Osteoblast (primary cell): ENCODE measurements at regions not wholly inside any gene's neighbourhood (a gene's known extent, or its start where the extent isn't known, plus 50 kb on each side); places are given as distances from the start of the nearest gene placed in this dataset.
A peak's percentile ranks its signal among the peaks of the same experiment; 100 is the strongest.

Experiments used
- DNase-seq: peaks from one replicate; pipeline ENCODE4 v3.0.0; 2011; ENCODE audit warnings: low spot score, mixed read lengths; ENCODE audit not compliant: insufficient read length; ENCODE audit errors: missing footprints
- H2AFZ ChIP-seq: 2 replicates; pipeline ENCODE4 v1.6.0; 2011; ENCODE audit warnings: mild to moderate bottlenecking, low read length
- H3K27ac ChIP-seq: 2 replicates; pipeline ENCODE4 v1.5.1; 2011; ENCODE audit warnings: mild to moderate bottlenecking, low read depth, low read length, moderate library complexity
- H3K27me3 ChIP-seq: 2 replicates; pipeline ENCODE4 v1.6.0; 2012; ENCODE audit warnings: mild to moderate bottlenecking, control low read depth, inconsistent platforms, low read length, moderate library complexity; ENCODE audit not compliant: insufficient read depth
- H3K36me3 ChIP-seq: 2 replicates; pipeline ENCODE4 v1.5.1; 2011; ENCODE audit warnings: mild to moderate bottlenecking, low read length, control low read depth, moderate library complexity; ENCODE audit not compliant: insufficient read depth
- H3K4me1 ChIP-seq: 2 replicates; pipeline ENCODE4 v1.5.1; 2011; ENCODE audit warnings: mild to moderate bottlenecking, low read length, control low read depth, moderate library complexity; ENCODE audit not compliant: insufficient read depth
- H3K4me2 ChIP-seq: 2 replicates; pipeline ENCODE4 v1.6.0; 2011; ENCODE audit warnings: mild to moderate bottlenecking, low read length; ENCODE audit not compliant: insufficient read depth
- H3K4me3 ChIP-seq: fragments of 200-600 bp; sonication (generic); 3 replicates; pipeline ENCODE4 v1.5.1; 2012; ENCODE audit warnings: mild to moderate bottlenecking, low read length, inconsistent platforms; ENCODE audit not compliant: insufficient read depth
- H3K79me2 ChIP-seq: 2 replicates; pipeline ENCODE4 v1.6.0; 2012; ENCODE audit warnings: mild to moderate bottlenecking, low read length, control low read depth, inconsistent platforms; ENCODE audit not compliant: insufficient read depth
- H3K9me3 ChIP-seq: 2 replicates; pipeline ENCODE4 v1.5.1; 2011; ENCODE audit warnings: low read depth, low read length, control low read depth
- H4K20me1 ChIP-seq: 2 replicates; pipeline ENCODE4 v1.6.0; 2012; ENCODE audit warnings: mild to moderate bottlenecking, low read length, control low read depth; ENCODE audit not compliant: insufficient read depth
- CTCF ChIP-seq: IDR thresholded peaks from 2 replicates; pipeline ENCODE4 v1.5.1; 2011; ENCODE audit warnings: mild to moderate bottlenecking, low read depth, low read length, moderate library complexity; ENCODE audit errors: extremely low read depth

- no peak overlapping the region for H3K4me3 ChIP-seq
- H3K4me2 ChIP-seq, result no peak overlapping the region
- H2AFZ ChIP-seq, result no peak overlapping the region
- no peaks in the 10 kb centered on the region for H3K79me2 ChIP-seq
- DNase-seq, result no peak
- no peaks in the 10 kb centered on the region for H3K36me3 ChIP-seq
- H3K27ac ChIP-seq, result no peak overlapping the region
- H4K20me1 ChIP-seq, result no peaks in the 10 kb centered on the region
- no peaks in the 10 kb centered on the region for H3K4me1 ChIP-seq
- H3K27me3 ChIP-seq, result peaks cover 3% of the 10 kb centered on the region
- TF ChIP-seq CTCF, result no peak
- H3K9me3 ChIP-seq, result no peaks in the 10 kb centered on the region
These were observed 258.0 kb downstream of the TLE4 start for GRCh38 chr9:79829566-79830302.

GRCh38 chr9:79824265-79824664 is 252.5 kb downstream of the TLE4 start:
- H3K9me3 ChIP-seq, result no peaks in the 10 kb centered on the region
- TF ChIP-seq CTCF, result no peak
- H3K79me2 ChIP-seq, result no peaks in the 10 kb centered on the region
- DNase-seq, result no peak
- H3K4me1 ChIP-seq, result no peaks in the 10 kb centered on the region
- no peak overlapping the region for H3K4me2 ChIP-seq
- no peak overlapping the region for H3K4me3 ChIP-seq
- H2AFZ ChIP-seq, result no peak overlapping the region
- H3K27ac ChIP-seq, result no peak overlapping the region
- no peaks in the 10 kb centered on the region for H4K20me1 ChIP-seq
- H3K27me3 ChIP-seq, result no peaks in the 10 kb centered on the region
- H3K36me3 ChIP-seq, result no peaks in the 10 kb centered on the region

- H2AFZ ChIP-seq, result no peak overlapping the region
- peak; percentile 70 for DNase-seq
- no peaks in the 10 kb centered on the region for H3K27me3 ChIP-seq
- H3K9me3 ChIP-seq, result no peaks in the 10 kb centered on the region
- no peak overlapping the region for H3K4me2 ChIP-seq
- no peak overlapping the region for H3K27ac ChIP-seq
- H3K36me3 ChIP-seq, result no peaks in the 10 kb centered on the region
- no peaks in the 10 kb centered on the region for H4K20me1 ChIP-seq
- H3K4me3 ChIP-seq, result no peak overlapping the region
- TF ChIP-seq CTCF, result no peak
- H3K79me2 ChIP-seq, result no peaks in the 10 kb centered on the region
- H3K4me1 ChIP-seq, result peaks cover 2% of the 10 kb centered on the region
These were observed 245.8 kb downstream of the TLE4 start for GRCh38 chr9:79817438-79818004.

GRCh38 chr9:79813258-79813638 is 241.5 kb downstream of the TLE4 start:
- H3K27me3 ChIP-seq, result no peaks in the 10 kb centered on the region
- H3K36me3 ChIP-seq, result no peaks in the 10 kb centered on the region
- no peak overlapping the region for H3K4me3 ChIP-seq
- H3K79me2 ChIP-seq, result no peaks in the 10 kb centered on the region
- H4K20me1 ChIP-seq, result no peaks in the 10 kb centered on the region
- no peak for DNase-seq
- no peak for TF ChIP-seq CTCF
- no peak overlapping the region for H3K27ac ChIP-seq
- no peaks in the 10 kb centered on the region for H3K9me3 ChIP-seq
- H2AFZ ChIP-seq, result no peak overlapping the region
- no peak overlapping the region for H3K4me2 ChIP-seq
- peaks cover 24% of the 10 kb centered on the region for H3K4me1 ChIP-seq
